ENCODE measurements at regions not wholly inside any gene's neighbourhood (a gene's known extent, or its start where the extent isn't known, plus 50 kb on each side); places are given as distances from the start of the nearest gene placed in this dataset.

- DNase-seq (ENCODE audit: low read depth in 2 of 2): no peak
- Histone ChIP-seq H3K27me3 (ENCODE audit: control insufficient read depth, insufficient read depth, low read length) (no peaks in the 10 kb centered on the region), H3K4me2 (ENCODE audit: extremely low read depth, insufficient read depth, low read length) (no peak overlapping the region), H3K4me3 (replicated peaks in 1 of 4; ENCODE audit: control extremely low read depth in 1 of 4, insufficient read depth in 1 of 4, low read depth in 3 of 4, low read length in 4 of 4) (no peak overlapping the region), H3K79me2 (ENCODE audit: control insufficient read depth, insufficient read depth, low read length) (no peaks in the 10 kb centered on the region), H2AFZ (ENCODE audit: low read length) (no peak overlapping the region), H3K9ac (ENCODE audit: insufficient read depth, low read length) (no peak overlapping the region), H4K20me1 (ENCODE audit: control insufficient read depth, extremely low read depth, insufficient read depth, low read length) (no peaks in the 10 kb centered on the region), H3K36me3 (ENCODE audit: control insufficient read depth, insufficient read depth, low read length) (no peaks in the 10 kb centered on the region), H3K27ac (ENCODE audit: insufficient read depth, low read length) (no peak overlapping the region), H3K9me3 (ENCODE audit: control insufficient read depth, insufficient read depth, low read depth, low read length) (no peaks in the 10 kb centered on the region), H3K4me1 (ENCODE audit: control insufficient read depth, extremely low read depth, insufficient read depth, low read length) (no peaks in the 10 kb centered on the region)
- no peak for TF ChIP-seq CTCF (conservative IDR thresholded peaks at IDR 0.05 in 1 of 2, IDR thresholded peaks at IDR 0.05 in 1 of 2; ENCODE audit: low read depth in 1 of 2, low read length in 2 of 2)
- TF ChIP-seq EZH2 (IDR thresholded peaks at IDR 0.05; ENCODE audit: low read length, missing control alignments): no peak
Observed at GRCh38 chr14:104403421-104404220, 175.9 kb upstream of the C14orf180 start.

- Histone ChIP-seq H2AFZ (ENCODE audit: low read length) (no peak overlapping the region), H3K9ac (ENCODE audit: insufficient read depth, low read length) (no peak overlapping the region), H3K4me3 (replicated peaks in 1 of 4; ENCODE audit: control extremely low read depth in 1 of 4, insufficient read depth in 1 of 4, low read depth in 3 of 4, low read length in 4 of 4) (no peak overlapping the region), H3K9me3 (ENCODE audit: control insufficient read depth, insufficient read depth, low read depth, low read length) (no peaks in the 10 kb centered on the region), H3K36me3 (ENCODE audit: control insufficient read depth, insufficient read depth, low read length) (no peaks in the 10 kb centered on the region), H3K4me2 (ENCODE audit: extremely low read depth, insufficient read depth, low read length) (no peak overlapping the region), H3K27me3 (ENCODE audit: control insufficient read depth, insufficient read depth, low read length) (no peaks in the 10 kb centered on the region), H3K4me1 (ENCODE audit: control insufficient read depth, extremely low read depth, insufficient read depth, low read length) (no peaks in the 10 kb centered on the region), H3K27ac (ENCODE audit: insufficient read depth, low read length) (no peak overlapping the region), H3K79me2 (ENCODE audit: control insufficient read depth, insufficient read depth, low read length) (no peaks in the 10 kb centered on the region), H4K20me1 (ENCODE audit: control insufficient read depth, extremely low read depth, insufficient read depth, low read length) (no peaks in the 10 kb centered on the region)
- no peak for TF ChIP-seq CTCF (conservative IDR thresholded peaks at IDR 0.05 in 1 of 2, IDR thresholded peaks at IDR 0.05 in 1 of 2; ENCODE audit: low read depth in 1 of 2, low read length in 2 of 2)
- no peak for TF ChIP-seq EZH2 (IDR thresholded peaks at IDR 0.05; ENCODE audit: low read length, missing control alignments)
- DNase-seq (ENCODE audit: low read depth in 2 of 2): no peak
Observed at GRCh38 chr14:104404922-104405321, 174.6 kb upstream of the C14orf180 start.

GRCh38 chr14:104405360-104406226 lies 174.0 kb upstream of the C14orf180 start:
- Histone ChIP-seq H3K27me3 (ENCODE audit: control insufficient read depth, insufficient read depth, low read length) (no peaks in the 10 kb centered on the region), H3K27ac (ENCODE audit: insufficient read depth, low read length) (no peak overlapping the region), H3K4me1 (ENCODE audit: control insufficient read depth, extremely low read depth, insufficient read depth, low read length) (no peaks in the 10 kb centered on the region), H3K36me3 (ENCODE audit: control insufficient read depth, insufficient read depth, low read length) (no peaks in the 10 kb centered on the region), H3K4me3 (replicated peaks in 1 of 4; ENCODE audit: control extremely low read depth in 1 of 4, insufficient read depth in 1 of 4, low read depth in 3 of 4, low read length in 4 of 4) (no peak overlapping the region), H2AFZ (ENCODE audit: low read length) (no peak overlapping the region), H4K20me1 (ENCODE audit: control insufficient read depth, extremely low read depth, insufficient read depth, low read length) (no peaks in the 10 kb centered on the region), H3K79me2 (ENCODE audit: control insufficient read depth, insufficient read depth, low read length) (no peaks in the 10 kb centered on the region), H3K4me2 (ENCODE audit: extremely low read depth, insufficient read depth, low read length) (no peak overlapping the region), H3K9me3 (ENCODE audit: control insufficient read depth, insufficient read depth, low read depth, low read length) (no peaks in the 10 kb centered on the region), H3K9ac (ENCODE audit: insufficient read depth, low read length) (no peak overlapping the region)
- TF ChIP-seq CTCF (conservative IDR thresholded peaks at IDR 0.05 in 1 of 2, IDR thresholded peaks at IDR 0.05 in 1 of 2; ENCODE audit: low read depth in 1 of 2, low read length in 2 of 2) (no peak), EZH2 (IDR thresholded peaks at IDR 0.05; ENCODE audit: low read length, missing control alignments) (no peak)
- no peak for DNase-seq (ENCODE audit: low read depth in 2 of 2)
